HEK293 (cell line): ENCODE measurements at regions not wholly inside any gene's neighbourhood (a gene's known extent, or its start where the extent isn't known, plus 50 kb on each side); places are given as distances from the start of the nearest gene placed in this dataset.

Experiments
- TF ChIP-seq, protein P1 (sequence below): fragments of 450-650 bp; formaldehyde crosslinking; IDR thresholded peaks from 2 replicates; pipeline ENCODE4 v1.5.1; 2016; ENCODE audit warnings: missing biosample characterization, missing genetic modification characterization
- TF ChIP-seq, protein P2 (sequence below): fragments of 450-650 bp; formaldehyde crosslinking; IDR thresholded peaks from 2 replicates; pipeline ENCODE4 v1.5.1; 2017; ENCODE audit warnings: missing biosample characterization, missing genetic modification characterization
- TF ChIP-seq, protein P3 (sequence below): fragments of 450-650 bp; formaldehyde crosslinking; IDR thresholded peaks from 2 replicates; pipeline ENCODE4 v1.5.1; 2016; ENCODE audit warnings: missing biosample characterization, missing genetic modification characterization

DNA sequence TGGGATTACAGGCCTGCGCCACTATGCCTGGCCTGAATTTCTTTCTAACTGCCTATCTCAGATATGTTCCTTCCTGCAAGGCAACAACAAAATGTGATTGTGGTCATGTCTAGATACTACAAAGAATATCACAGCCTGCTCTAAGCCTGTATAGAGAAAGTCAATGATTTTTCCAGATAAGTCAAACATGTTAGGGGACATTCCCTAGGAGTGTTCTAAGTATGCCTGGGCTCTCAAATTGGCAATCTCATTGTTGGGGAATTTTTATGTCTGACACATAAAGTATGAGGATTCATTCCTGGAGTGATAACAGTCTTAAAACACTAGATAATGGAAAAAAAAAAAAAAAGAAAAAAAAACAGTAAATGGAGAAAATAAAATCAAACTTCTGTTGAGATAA, 406.1 kb downstream of the GATA3 start:
- TF ChIP-seq, protein P1, sequence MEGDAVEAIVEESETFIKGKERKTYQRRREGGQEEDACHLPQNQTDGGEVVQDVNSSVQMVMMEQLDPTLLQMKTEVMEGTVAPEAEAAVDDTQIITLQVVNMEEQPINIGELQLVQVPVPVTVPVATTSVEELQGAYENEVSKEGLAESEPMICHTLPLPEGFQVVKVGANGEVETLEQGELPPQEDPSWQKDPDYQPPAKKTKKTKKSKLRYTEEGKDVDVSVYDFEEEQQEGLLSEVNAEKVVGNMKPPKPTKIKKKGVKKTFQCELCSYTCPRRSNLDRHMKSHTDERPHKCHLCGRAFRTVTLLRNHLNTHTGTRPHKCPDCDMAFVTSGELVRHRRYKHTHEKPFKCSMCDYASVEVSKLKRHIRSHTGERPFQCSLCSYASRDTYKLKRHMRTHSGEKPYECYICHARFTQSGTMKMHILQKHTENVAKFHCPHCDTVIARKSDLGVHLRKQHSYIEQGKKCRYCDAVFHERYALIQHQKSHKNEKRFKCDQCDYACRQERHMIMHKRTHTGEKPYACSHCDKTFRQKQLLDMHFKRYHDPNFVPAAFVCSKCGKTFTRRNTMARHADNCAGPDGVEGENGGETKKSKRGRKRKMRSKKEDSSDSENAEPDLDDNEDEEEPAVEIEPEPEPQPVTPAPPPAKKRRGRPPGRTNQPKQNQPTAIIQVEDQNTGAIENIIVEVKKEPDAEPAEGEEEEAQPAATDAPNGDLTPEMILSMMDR = no peak
- TF ChIP-seq, protein P2, sequence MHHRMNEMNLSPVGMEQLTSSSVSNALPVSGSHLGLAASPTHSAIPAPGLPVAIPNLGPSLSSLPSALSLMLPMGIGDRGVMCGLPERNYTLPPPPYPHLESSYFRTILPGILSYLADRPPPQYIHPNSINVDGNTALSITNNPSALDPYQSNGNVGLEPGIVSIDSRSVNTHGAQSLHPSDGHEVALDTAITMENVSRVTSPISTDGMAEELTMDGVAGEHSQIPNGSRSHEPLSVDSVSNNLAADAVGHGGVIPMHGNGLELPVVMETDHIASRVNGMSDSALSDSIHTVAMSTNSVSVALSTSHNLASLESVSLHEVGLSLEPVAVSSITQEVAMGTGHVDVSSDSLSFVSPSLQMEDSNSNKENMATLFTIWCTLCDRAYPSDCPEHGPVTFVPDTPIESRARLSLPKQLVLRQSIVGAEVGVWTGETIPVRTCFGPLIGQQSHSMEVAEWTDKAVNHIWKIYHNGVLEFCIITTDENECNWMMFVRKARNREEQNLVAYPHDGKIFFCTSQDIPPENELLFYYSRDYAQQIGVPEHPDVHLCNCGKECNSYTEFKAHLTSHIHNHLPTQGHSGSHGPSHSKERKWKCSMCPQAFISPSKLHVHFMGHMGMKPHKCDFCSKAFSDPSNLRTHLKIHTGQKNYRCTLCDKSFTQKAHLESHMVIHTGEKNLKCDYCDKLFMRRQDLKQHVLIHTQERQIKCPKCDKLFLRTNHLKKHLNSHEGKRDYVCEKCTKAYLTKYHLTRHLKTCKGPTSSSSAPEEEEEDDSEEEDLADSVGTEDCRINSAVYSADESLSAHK (tag by site-specific recombination) = no peak
- TF ChIP-seq, protein P3, sequence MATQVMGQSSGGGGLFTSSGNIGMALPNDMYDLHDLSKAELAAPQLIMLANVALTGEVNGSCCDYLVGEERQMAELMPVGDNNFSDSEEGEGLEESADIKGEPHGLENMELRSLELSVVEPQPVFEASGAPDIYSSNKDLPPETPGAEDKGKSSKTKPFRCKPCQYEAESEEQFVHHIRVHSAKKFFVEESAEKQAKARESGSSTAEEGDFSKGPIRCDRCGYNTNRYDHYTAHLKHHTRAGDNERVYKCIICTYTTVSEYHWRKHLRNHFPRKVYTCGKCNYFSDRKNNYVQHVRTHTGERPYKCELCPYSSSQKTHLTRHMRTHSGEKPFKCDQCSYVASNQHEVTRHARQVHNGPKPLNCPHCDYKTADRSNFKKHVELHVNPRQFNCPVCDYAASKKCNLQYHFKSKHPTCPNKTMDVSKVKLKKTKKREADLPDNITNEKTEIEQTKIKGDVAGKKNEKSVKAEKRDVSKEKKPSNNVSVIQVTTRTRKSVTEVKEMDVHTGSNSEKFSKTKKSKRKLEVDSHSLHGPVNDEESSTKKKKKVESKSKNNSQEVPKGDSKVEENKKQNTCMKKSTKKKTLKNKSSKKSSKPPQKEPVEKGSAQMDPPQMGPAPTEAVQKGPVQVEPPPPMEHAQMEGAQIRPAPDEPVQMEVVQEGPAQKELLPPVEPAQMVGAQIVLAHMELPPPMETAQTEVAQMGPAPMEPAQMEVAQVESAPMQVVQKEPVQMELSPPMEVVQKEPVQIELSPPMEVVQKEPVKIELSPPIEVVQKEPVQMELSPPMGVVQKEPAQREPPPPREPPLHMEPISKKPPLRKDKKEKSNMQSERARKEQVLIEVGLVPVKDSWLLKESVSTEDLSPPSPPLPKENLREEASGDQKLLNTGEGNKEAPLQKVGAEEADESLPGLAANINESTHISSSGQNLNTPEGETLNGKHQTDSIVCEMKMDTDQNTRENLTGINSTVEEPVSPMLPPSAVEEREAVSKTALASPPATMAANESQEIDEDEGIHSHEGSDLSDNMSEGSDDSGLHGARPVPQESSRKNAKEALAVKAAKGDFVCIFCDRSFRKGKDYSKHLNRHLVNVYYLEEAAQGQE (tag by site-specific recombination) = no peak
